ENCODE measurements at regions not wholly inside any gene's neighbourhood (a gene's known extent, or its start where the extent isn't known, plus 50 kb on each side); places are given as distances from the start of the nearest gene placed in this dataset.

DNA sequence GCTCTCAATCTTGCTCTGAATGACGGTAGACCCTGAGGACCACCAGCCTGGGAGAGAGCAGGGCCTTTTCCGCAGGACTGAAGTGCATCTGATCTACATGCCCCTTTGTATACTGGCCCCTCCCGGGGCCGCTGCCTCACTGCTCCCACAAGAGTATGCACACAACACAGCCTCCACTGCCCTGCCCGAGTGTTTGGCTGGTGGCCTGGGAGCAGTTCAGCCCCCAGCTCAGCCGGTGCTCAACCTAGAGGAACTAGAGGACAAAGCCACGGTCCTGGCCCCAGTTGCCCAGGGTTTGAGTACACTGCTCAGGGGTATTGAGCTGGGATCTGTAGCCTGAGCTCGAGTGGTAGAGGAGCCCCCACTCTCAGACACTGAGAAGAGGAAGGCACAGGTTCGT lies 118.9 kb upstream of the CAB39 start:
- no peaks in the 10 kb centered on the region for H3K4me1 Mint-ChIP-seq (ENCODE audit: low read depth)
- no peak overlapping the region for H3K27ac Mint-ChIP-seq (ENCODE audit: unreplicated experiment)
- no peak for DNase-seq (ENCODE audit: low spot score)
- H3K4me3 Mint-ChIP-seq (ENCODE audit: unreplicated experiment), result no peak overlapping the region
- peaks cover 18% of the 10 kb centered on the region for H3K27me3 Mint-ChIP-seq (ENCODE audit: low read depth)
- H3K9me3 Mint-ChIP-seq (ENCODE audit: low read depth), result no peaks in the 10 kb centered on the region
- TF ChIP-seq, protein P1, sequence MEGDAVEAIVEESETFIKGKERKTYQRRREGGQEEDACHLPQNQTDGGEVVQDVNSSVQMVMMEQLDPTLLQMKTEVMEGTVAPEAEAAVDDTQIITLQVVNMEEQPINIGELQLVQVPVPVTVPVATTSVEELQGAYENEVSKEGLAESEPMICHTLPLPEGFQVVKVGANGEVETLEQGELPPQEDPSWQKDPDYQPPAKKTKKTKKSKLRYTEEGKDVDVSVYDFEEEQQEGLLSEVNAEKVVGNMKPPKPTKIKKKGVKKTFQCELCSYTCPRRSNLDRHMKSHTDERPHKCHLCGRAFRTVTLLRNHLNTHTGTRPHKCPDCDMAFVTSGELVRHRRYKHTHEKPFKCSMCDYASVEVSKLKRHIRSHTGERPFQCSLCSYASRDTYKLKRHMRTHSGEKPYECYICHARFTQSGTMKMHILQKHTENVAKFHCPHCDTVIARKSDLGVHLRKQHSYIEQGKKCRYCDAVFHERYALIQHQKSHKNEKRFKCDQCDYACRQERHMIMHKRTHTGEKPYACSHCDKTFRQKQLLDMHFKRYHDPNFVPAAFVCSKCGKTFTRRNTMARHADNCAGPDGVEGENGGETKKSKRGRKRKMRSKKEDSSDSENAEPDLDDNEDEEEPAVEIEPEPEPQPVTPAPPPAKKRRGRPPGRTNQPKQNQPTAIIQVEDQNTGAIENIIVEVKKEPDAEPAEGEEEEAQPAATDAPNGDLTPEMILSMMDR (IDR thresholded peaks at IDR 0.05), result no peak
- no peaks in the 10 kb centered on the region for H3K36me3 Mint-ChIP-seq (ENCODE audit: low read depth)

DNA sequence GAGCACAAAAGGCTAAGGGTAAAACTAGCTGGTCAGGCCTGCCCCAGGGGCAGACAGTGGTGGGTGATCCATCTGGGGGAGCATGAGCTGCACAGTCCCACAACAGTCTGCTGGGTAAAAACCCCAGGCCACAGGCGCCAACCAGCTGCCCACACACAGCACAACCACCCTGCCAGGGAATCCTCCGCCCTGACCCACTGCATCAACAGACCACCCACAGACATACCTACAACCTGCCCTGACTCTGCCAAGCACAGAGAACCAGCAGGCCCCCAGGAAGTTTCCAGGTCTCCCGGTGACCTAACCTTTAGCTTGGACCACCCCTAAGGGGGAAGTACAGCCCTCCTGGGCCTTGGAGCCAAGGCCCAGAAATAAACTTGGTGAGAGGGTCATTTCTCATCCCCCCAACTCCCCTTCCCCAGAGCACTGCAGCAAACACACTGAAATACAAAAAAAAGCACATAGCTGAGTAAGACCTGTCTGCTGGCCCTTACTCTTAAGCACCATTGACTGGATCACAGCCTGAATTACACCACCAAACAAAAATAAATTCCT lies 118.3 kb upstream of the CAB39 start:
- Mint-ChIP-seq H3K9me3 (ENCODE audit: low read depth) (peaks cover 3% of the 10 kb centered on the region), H3K27ac (ENCODE audit: unreplicated experiment) (no peak overlapping the region), H3K27me3 (ENCODE audit: low read depth) (peaks cover 18% of the 10 kb centered on the region), H3K4me1 (ENCODE audit: low read depth) (no peaks in the 10 kb centered on the region), H3K36me3 (ENCODE audit: low read depth) (no peaks in the 10 kb centered on the region), H3K4me3 (ENCODE audit: unreplicated experiment) (no peak overlapping the region)
- TF ChIP-seq, protein P1 (IDR thresholded peaks at IDR 0.05), result no peak
- DNase-seq (ENCODE audit: low spot score), result no peak

DNA sequence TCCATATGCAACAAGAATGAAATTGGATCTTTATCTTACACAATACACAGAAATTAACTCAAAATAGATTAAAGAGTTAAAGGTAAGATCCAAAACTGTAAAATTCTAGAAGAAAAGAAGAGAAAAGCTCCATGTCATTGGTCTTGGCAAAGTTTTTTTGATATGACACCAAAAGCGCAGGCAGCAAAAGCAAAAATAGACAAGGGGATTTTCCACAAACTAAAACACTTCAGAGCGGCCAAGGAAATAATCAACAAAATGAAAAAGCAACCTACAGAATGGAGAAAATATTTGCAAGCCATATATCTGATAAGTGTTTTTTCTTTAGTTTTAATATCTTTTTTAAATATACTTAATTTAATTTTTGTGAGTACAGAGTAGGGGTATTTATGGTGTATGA lies 112.8 kb upstream of the CAB39 start:
- TF ChIP-seq, protein P1 (IDR thresholded peaks at IDR 0.05), result no peak
- Mint-ChIP-seq H3K4me3 (ENCODE audit: unreplicated experiment) (no peak overlapping the region), H3K4me1 (ENCODE audit: low read depth) (no peaks in the 10 kb centered on the region), H3K27me3 (ENCODE audit: low read depth) (peaks cover 20% of the 10 kb centered on the region), H3K27ac (ENCODE audit: unreplicated experiment) (no peak overlapping the region), H3K9me3 (ENCODE audit: low read depth) (peaks cover 5% of the 10 kb centered on the region), H3K36me3 (ENCODE audit: low read depth) (no peaks in the 10 kb centered on the region)
- DNase-seq (ENCODE audit: low spot score), result no peak

DNA sequence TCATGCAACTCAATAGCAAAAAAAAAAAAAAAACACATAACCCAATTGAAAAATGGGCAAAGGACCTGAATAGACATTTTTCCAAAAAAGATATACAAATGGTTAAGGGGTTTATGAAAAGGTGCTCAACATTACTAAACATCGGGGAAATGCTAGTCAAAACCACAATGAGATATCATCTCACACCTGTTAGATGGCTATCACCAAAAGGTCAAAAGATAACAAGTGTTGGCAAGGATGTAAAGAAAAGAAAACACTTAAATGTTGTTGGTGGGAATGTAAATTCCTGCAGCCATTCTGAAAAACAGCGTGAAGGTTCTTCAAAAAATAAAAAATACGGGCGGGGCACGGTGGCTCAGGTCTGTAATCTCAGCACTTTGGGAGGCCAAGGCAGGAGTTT lies 112.4 kb upstream of the CAB39 start:
- DNase-seq (ENCODE audit: low spot score), result no peak
- Mint-ChIP-seq H3K27me3 (ENCODE audit: low read depth) (peaks cover 24% of the 10 kb centered on the region), H3K9me3 (ENCODE audit: low read depth) (peaks cover 8% of the 10 kb centered on the region), H3K27ac (ENCODE audit: unreplicated experiment) (no peak overlapping the region), H3K4me1 (ENCODE audit: low read depth) (no peaks in the 10 kb centered on the region), H3K4me3 (ENCODE audit: unreplicated experiment) (no peak overlapping the region), H3K36me3 (ENCODE audit: low read depth) (no peaks in the 10 kb centered on the region)
- TF ChIP-seq, protein P1 (IDR thresholded peaks at IDR 0.05), result no peak

DNA sequence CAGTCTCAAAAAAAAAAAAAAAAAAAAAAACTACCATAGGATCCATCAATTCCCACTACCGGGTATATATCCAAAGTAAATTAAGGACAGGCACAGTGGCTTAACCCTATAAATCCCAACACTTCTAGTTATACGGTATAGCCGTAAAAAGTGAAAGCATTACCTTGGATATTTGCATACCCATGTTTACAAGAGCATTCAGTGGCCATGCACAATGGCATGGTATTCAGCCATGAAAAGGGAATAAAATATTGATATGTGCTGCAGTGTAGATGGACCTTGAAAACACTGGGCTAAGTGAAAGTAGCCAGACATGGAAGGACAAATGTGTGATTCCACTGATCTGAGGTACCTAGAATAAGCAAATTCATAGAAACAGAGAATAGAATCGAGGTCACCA lies 111.8 kb upstream of the CAB39 start:
- Mint-ChIP-seq H3K27ac (ENCODE audit: unreplicated experiment) (no peak overlapping the region), H3K27me3 (ENCODE audit: low read depth) (peaks cover 28% of the 10 kb centered on the region), H3K4me1 (ENCODE audit: low read depth) (no peaks in the 10 kb centered on the region), H3K9me3 (ENCODE audit: low read depth) (peaks cover 8% of the 10 kb centered on the region), H3K36me3 (ENCODE audit: low read depth) (no peaks in the 10 kb centered on the region), H3K4me3 (ENCODE audit: unreplicated experiment) (no peak overlapping the region)
- TF ChIP-seq, protein P1 (IDR thresholded peaks at IDR 0.05), result no peak
- no peak for DNase-seq (ENCODE audit: low spot score)

All from chondrocyte (in vitro differentiated cells).